ENCODE measurements at regions not wholly inside any gene's neighbourhood (a gene's known extent, or its start where the extent isn't known, plus 50 kb on each side); places are given as distances from the start of the nearest gene placed in this dataset.

GRCh38 chr16:73669535-73670274 is 621.8 kb upstream of the ZFHX3 start:
- H3K27me3 ChIP-seq (ENCODE audit: control insufficient read depth, insufficient read depth, low read length), result no peaks in the 10 kb centered on the region
- no peak overlapping the region for H3K4me2 ChIP-seq (ENCODE audit: low read depth, low read length)
- no peaks in the 10 kb centered on the region for H4K20me1 ChIP-seq (ENCODE audit: insufficient read depth, low read length)
- intact Hi-C loops (cut with micrococcal nuclease) (no loop called here), dilution Hi-C loops (cut with HindIII; ENCODE audit: low sequenced_read_pairs, unreplicated experiment) (no loop called here), in situ Hi-C loops (cut with MboI; ENCODE audit: low sequenced_read_pairs) (no loop called here)
- no CpG with 5 or more reads among the region's 4 CpGs for WGBS, 2 experiments (ENCODE audit: extremely low coverage in 2 of 2, insufficient read length in 1 of 2)
- H4K5ac ChIP-seq (ENCODE audit: low read depth, low read length), result no peak overlapping the region
- H3K23ac ChIP-seq (ENCODE audit: low read depth, low read length), result no peak overlapping the region
- H3K14ac ChIP-seq (replicated peaks; ENCODE audit: low read depth, low read length), result no peak overlapping the region
- peaks cover 3% of the 10 kb centered on the region; the same call in 1 of the 2 replicates for H3K9me3 ChIP-seq (ENCODE audit: control insufficient read depth, insufficient read depth, low read length)
- no peak overlapping the region for H2AFZ ChIP-seq (replicated peaks; ENCODE audit: low read length, poor library complexity)
- H2BK120ac ChIP-seq (ENCODE audit: low read depth, low read length), result no peak overlapping the region
- H4K8ac ChIP-seq (ENCODE audit: low read depth in 2 of 2, low read length in 2 of 2), result no peak overlapping the region
- no peak overlapping the region for H2BK15ac ChIP-seq (ENCODE audit: low read depth, low read length)
- BruUV-seq (replicated peaks), result no TSS peak
- ChIA-PET POLR2A (ENCODE audit: unreplicated experiment) (no interaction called here), CTCF (interaction anchor here (1.2 kb wide), 1 partner anchor 9 kb away, joined by 3 read pairs; no protein-coding TSS in a partner anchor)
- no peaks in the 10 kb centered on the region for H3K36me3 ChIP-seq (ENCODE audit: control insufficient read depth, insufficient read depth, low read length)
- H4K91ac ChIP-seq (ENCODE audit: insufficient read depth, low read depth, low read length), result no peak overlapping the region
- no peaks in the 10 kb centered on the region for H3K9me1 ChIP-seq (ENCODE audit: insufficient read depth, low read length)
- H3K9ac ChIP-seq (ENCODE audit: low read depth, low read length), result no peak overlapping the region
- DNase-seq, result no peak
- no peak overlapping the region for H3K56ac ChIP-seq (ENCODE audit: extremely low read depth, insufficient read depth, low read length)
- no peak overlapping the region for H3K4me3 ChIP-seq (ENCODE audit: insufficient read depth, low read depth, low read length)
- H3K18ac ChIP-seq (ENCODE audit: low read depth, low read length), result no peak overlapping the region
- no peak overlapping the region for H3K4ac ChIP-seq (ENCODE audit: low read depth, low read length)
- TF ChIP-seq CEBPB (IDR thresholded peaks at IDR 0.05; ENCODE audit: low read depth, low read length) (no peak), CTCF (conservative IDR thresholded peaks at IDR 0.05; ENCODE audit: low read depth, low read length) (no peak)
- no peak overlapping the region for H2AK9ac ChIP-seq (replicated peaks; ENCODE audit: low read depth, low read length, poor library complexity)
- H3K27ac ChIP-seq (ENCODE audit: insufficient read depth, low read length), result no peak overlapping the region
- no peak overlapping the region for H2BK5ac ChIP-seq (ENCODE audit: low read depth, low read length, poor library complexity, severe bottlenecking)
- H3K79me1 ChIP-seq (ENCODE audit: low read depth in 1 of 2, low read length in 2 of 2), result no peaks in the 10 kb centered on the region
- no peak overlapping the region for H2BK20ac ChIP-seq (ENCODE audit: low read depth, low read length)
- ATAC-seq (ENCODE audit: low read depth), result no peak
- no peak overlapping the region for H2AK5ac ChIP-seq (ENCODE audit: low read depth, low read length)
- H3K4me1 ChIP-seq (ENCODE audit: control insufficient read depth, insufficient read depth, low read length), result no peaks in the 10 kb centered on the region
